Esophagus squamous epithelium (tissue), 4 donors: ENCODE measurements at regions not wholly inside any gene's neighbourhood (a gene's known extent, or its start where the extent isn't known, plus 50 kb on each side); places are given as distances from the start of the nearest gene placed in this dataset.

Experiments
- CTCF ChIP-seq, 6 experiments: fragments of 450-650 bp in 4 of 6; fragments of 200-600 bp in 2 of 6; sonication (generic) in 2 of 6; IDR thresholded peaks; one replicate each; pipeline ENCODE4 v1.5.1; 2016 to 2019; ENCODE audit warnings: antibody characterized with exemption in 6 of 6, mild to moderate bottlenecking in 4 of 6, moderate library complexity in 4 of 6
- POLR2A ChIP-seq, 4 donors: fragments of 450-650 bp; IDR thresholded peaks; one replicate each; pipeline ENCODE4 v1.6.1; 2017; ENCODE audit warnings: antibody characterized with exemption in 4 of 4, mild to moderate bottlenecking in 4 of 4, moderate library complexity in 3 of 4

GRCh38 chr2:22942441-22942840 is 442.5 kb upstream of the KLHL29 start:
- TF ChIP-seq CTCF (IDR thresholded peaks at IDR 0.05) (no peak), POLR2A (IDR thresholded peaks at IDR 0.05) (no peak)
